ENCODE measurements at regions not wholly inside any gene's neighbourhood (a gene's known extent, or its start where the extent isn't known, plus 50 kb on each side); places are given as distances from the start of the nearest gene placed in this dataset.

DNA sequence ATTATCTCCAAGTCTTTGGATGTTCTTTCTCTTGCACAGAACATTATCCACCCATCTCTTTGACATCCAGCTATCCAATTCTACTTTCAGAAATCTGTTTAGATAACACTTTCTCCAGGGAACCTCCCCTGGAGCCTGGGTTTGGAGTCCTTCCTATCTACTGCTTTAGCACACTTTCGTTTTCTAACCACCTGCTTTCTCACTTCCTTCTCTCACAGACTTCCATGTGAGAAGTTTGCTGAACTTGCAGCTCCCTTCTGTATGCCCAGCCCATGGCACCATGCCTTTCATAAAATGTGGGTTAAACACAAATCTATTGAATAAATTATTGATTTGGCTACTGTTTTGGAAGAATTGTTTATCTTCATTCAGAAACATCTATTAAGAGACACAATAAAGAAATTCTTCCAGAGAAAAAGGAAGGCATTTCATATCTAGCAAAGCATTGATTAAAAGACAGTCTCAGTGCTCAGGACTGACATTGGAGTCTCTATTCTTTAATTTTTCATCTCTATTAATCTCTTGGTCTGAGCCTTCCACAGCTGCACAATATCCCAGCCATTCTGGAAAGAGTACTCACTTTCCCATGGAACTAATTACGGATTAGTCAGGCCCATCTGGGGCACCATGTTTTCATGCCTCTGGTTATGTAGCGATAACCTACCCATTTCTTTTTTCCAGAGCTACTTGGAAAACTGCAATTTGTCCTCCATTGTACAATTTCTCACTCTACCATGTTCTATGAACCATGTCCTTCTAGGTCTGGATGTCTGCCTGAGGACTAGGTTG, 1077.3 kb downstream of the SORCS3 start:
- FAIRE-seq = no peak
- DNase-seq (ENCODE audit: insufficient read length, low spot score) = no peak
- TF ChIP-seq POLR2A (IDR thresholded peaks at IDR 0.05; ENCODE audit: low read depth, low read length) = no peak

DNA sequence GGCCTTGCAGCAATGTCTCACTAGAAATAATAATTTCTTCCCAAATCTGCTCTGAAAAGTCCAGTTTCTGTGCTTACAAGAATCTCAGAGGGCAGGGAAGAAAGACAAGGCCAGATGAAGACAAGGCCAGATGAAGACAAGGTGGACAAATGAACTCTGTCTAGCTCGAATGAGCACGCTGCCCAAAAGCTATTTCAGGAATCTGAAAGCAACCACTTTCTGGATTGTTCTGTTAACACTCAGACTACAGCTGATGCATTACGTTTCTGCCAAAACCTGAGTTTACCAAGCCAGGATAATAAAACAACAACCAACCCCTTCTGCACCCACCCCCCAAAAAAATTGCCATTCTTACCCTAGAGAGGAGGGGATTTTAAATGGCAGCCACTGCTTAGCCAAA, 1073.6 kb downstream of the SORCS3 start:
- TF ChIP-seq POLR2A (IDR thresholded peaks at IDR 0.05; ENCODE audit: low read depth, low read length) = no peak
- FAIRE-seq (no peak), DNase-seq (ENCODE audit: insufficient read length, low spot score) (no peak)

DNA sequence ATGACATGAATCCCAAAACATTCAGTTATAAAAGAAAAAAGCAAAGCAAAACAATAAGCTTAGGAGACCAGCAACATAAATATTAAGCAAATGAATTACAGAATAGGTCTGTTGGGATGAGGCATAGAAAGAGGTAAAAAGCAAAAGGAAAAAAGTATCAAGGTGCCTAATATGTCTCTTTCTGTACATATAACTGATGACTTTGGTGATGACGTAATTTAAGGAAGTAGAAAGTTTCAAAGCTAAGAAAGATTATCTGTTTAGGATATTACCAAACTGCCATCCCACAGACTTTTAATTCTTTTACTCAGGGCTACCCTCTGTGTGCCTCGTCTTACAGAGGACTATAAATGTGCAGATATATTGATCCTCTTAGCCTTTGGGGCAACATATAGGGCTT, 1066.5 kb downstream of the SORCS3 start:
- FAIRE-seq (no peak), DNase-seq (ENCODE audit: insufficient read length, low spot score) (no peak)
- no peak for TF ChIP-seq POLR2A (IDR thresholded peaks at IDR 0.05; ENCODE audit: low read depth, low read length)

DNA sequence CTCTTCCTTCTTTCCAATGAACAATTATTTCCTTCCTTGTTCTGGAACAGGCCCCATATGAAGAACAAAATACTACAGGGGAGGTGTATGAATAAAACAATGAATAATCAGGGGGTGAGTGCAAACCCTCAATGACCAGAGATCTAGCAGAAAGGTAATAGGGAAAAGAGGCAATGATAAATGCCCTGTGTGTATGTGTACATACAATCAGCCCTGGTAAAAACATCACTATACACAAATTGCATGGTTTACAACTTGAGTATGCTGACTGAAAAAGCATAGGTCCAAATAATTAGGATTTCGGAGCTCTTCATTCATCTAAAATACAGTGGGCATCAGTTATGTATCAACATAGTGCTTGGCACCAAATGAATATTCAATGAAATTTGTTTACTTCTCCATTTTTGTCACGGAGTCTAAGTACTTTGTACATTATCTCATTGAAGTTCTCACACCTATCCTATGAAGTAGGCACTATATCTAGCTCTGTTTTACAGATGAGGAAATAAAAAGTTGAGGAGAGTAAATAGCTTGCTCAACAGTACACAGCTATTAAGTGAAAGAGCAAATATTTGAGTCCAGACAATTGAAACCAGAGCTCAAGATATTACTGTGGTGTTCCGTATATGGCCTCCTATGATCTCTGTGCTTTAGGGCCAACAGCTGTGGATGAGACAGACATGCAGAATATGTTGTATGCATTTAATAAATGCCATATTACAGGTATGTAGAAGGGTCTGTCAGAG, 1065.4 kb downstream of the SORCS3 start:
- FAIRE-seq (no peak), DNase-seq (ENCODE audit: insufficient read length, low spot score) (no peak)
- no peak for TF ChIP-seq POLR2A (IDR thresholded peaks at IDR 0.05; ENCODE audit: low read depth, low read length)

DNA sequence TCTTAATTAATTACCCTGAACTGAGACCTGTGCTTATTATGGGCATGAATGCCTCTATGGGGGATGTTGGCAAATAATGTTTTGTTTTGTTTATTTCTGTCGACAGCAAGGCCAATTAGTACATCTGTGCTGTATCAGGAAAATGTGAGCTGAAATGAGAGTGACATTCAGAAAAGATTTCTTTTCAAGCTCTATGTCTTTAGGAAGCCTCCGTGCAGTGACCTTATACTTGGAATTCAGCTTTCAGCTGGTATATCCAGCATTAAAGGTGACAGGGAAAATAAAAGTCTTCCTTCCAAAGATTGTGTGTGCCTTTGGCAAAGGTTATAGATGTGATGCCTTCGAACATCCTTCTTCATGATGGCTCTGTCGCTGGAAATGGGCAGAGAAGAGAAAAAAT, 1061.1 kb downstream of the SORCS3 start:
- DNase-seq (ENCODE audit: insufficient read length, low spot score) (no peak), FAIRE-seq (no peak)
- no peak for TF ChIP-seq POLR2A (IDR thresholded peaks at IDR 0.05; ENCODE audit: low read depth, low read length)

DNA sequence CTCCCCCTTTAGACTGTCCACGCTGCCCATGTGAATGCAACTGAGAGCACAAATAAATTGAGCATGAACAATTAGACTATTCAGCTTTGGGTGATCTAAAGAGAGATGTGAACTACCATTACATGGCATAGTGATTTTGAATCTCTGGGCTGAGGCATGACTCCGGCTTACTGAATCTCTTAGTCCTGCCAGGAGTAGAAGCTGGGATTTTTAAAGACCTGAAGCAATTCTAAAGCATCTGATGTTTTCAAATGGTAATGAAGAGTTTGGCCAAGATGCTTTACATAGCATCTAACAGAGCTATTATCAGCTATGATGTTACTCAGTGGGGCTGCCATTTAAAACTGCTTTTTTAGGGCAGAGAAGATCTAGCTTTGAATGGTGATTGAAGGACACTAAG, 1059.1 kb downstream of the SORCS3 start:
- no peak for DNase-seq (ENCODE audit: insufficient read length, low spot score)
- no peak for TF ChIP-seq POLR2A (IDR thresholded peaks at IDR 0.05; ENCODE audit: low read depth, low read length)
- FAIRE-seq = no peak

DNA sequence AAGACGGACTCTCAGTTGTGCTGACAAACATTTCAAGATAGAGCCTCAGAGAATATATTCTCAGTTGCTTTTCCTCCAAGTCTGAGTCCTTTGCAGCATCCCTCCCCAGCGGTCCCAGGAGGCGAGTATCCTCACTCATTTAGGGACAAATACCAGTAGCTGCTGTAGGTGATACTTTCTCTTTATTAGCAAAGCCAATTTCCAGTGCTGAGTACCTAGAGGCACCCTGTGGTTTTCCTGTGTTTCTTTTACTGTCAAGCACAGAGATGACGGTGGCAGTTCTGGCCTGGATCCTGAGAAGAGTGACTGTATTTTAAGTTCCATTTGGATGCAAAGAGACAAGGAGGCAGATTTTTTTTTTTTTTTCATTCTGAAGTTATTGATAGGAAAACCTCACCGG, 1058.4 kb downstream of the SORCS3 start:
- no peak for TF ChIP-seq POLR2A (IDR thresholded peaks at IDR 0.05; ENCODE audit: low read depth, low read length)
- no peak for FAIRE-seq

DNA sequence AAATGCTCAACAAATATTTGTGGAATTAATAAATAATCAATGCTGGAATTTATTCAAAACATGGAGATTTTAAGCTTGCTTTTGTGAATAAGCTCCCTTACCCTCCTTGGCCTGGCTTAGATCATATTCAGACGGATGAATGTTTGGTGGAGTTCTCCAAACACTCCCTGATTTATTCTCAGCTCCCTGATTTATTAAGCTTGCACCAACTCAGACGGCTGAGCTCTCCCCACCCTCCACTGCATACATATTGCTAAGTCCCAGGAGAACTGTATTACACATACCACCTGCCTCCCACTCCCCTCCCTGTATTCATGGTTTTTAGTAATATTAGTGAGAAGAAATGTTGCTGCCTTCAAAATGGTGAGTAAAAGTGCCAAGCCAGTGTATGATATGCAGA, 1057.5 kb downstream of the SORCS3 start:
- FAIRE-seq = no peak
- TF ChIP-seq POLR2A (IDR thresholded peaks at IDR 0.05; ENCODE audit: low read depth, low read length) = no peak

More for the DNA sequence above, 1058.4 kb downstream of the SORCS3 start:
- no peak for DNase-seq (ENCODE audit: insufficient read length, low spot score)

DNA sequence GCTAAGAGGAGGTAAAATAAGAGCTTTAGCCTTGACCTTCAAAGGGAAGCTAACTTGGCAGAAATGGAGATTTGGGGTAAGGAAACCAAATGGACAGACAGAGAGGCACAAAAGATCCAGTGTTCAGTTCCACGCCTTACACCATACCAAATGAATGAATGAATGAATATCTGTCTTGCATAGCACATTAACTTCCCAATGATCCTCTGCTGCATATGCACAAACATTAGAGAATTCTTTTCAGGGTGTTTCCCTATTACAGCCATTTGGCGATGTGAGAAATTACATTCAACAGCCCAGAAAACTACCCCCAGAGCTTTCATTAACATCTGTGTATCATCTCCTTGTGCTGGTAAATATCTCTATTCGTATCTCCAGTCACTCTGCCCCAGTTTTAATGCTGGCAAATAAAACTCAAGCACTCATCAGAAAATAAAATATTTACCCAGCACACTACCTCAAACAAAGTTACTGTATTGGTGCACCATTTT, 1056.2 kb downstream of the SORCS3 start:
- no peak for TF ChIP-seq POLR2A (IDR thresholded peaks at IDR 0.05; ENCODE audit: low read depth, low read length)
- no peak for FAIRE-seq
- no peak for DNase-seq (ENCODE audit: insufficient read length, low spot score)

More for the DNA sequence above, 1057.5 kb downstream of the SORCS3 start:
- DNase-seq (ENCODE audit: insufficient read length, low spot score) = no peak

DNA sequence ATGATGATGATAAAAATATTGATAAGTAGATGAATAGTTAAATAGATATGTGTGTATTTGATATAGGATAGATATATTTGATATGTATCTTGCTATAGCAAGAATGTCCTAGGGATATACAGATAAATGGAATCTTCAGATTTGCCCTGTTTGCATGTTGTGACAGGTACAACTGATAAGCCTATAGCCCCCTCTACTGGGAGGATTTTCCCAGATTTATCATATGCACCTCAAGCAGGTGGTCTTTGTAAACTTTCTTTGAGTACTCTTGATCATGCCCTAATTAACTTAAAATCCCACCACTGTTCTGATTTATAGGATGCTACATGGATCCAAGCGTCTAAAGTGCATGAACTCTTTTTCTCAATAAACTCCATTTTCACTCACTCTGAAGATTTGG, 1050.7 kb downstream of the SORCS3 start:
- FAIRE-seq (no peak), DNase-seq (ENCODE audit: insufficient read length, low spot score) (no peak)
- no peak for TF ChIP-seq POLR2A (IDR thresholded peaks at IDR 0.05; ENCODE audit: low read depth, low read length)

DNA sequence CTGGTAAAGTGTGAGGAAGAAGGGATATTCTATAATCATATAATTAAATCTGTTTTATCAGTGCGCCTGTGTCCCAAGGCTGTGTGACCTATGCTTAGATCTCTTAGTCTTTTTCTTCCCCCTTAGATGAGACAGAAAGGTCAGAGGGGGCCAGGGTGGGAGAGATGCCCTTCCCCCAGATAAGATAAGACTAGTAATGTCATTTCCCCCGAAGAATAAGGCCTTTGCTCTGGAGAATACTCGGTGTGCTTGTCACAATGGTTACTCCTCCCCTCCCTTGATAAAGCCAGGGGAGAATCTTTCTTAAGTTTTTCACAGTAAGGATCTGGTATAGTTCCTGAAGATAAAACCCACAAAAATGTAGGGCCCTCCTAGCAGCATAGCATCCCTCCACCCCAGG, 1041.8 kb downstream of the SORCS3 start:
- DNase-seq (ENCODE audit: insufficient read length, low spot score) = no peak

DNA sequence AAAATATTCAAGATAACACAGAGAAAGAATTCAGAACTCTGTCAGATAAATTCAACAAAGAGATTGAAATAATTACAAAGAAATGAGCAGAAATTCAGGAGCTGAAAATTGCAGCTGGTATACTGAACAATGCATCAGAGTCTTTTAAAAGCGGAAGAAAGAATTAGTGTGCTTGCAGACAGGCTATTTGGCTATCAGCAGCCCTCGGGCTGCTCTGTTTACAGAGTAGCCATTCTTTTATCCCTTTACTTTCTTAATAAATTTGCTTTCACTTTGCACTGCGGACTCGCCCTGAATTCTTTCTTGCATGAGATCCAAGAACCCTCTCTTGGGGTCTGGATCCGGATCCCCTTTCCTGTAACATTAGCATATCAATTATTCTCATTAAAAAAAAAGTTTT, 1040.0 kb downstream of the SORCS3 start:
- no peak for TF ChIP-seq POLR2A (IDR thresholded peaks at IDR 0.05; ENCODE audit: low read depth, low read length)
- DNase-seq (ENCODE audit: insufficient read length, low spot score) = no peak
- no peak for FAIRE-seq

More for the DNA sequence above, 1041.8 kb downstream of the SORCS3 start:
- no peak for TF ChIP-seq POLR2A (IDR thresholded peaks at IDR 0.05; ENCODE audit: low read depth, low read length)
- FAIRE-seq = no peak

DNA sequence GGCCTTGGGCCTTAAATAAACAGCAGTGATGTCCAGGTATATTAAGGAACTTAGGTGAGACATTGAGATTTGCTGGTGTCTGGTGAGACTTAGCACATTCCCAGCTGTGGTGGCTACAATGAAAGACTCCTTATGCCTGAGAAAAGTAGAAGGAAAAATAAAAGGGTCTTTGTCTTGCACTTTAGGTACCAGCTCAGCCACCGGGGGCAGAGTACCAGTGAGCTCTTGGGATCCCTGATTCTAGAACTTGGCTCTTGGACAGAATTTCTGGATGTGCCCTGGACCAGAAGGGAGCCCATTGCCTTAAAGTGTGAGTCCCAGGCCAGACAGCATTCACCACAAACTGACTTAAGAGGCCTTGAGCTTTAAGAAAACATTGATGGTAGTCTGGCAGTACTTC, 1038.7 kb downstream of the SORCS3 start:
- DNase-seq (ENCODE audit: insufficient read length, low spot score) = no peak

DNA sequence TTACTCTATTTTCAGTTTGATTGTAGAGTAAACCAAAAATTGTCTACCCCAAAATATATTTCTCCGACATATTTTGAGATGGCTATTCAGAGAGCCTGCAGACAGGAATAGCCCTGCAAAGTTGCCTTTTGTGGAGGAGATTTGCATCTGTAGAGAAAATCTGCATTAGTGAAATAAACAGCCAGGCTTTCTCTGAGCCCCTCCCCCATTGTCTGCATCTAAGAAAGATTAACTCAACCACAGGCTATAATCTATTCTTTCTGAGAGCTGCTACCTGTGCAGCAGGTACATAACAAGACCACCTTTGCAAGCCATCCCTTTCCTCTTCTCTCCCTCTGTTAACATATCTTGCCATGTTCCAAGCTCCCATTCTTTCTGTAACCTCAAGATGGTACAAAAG, 1034.2 kb downstream of the SORCS3 start:
- FAIRE-seq (no peak), DNase-seq (ENCODE audit: insufficient read length, low spot score) (no peak)
- no peak for TF ChIP-seq POLR2A (IDR thresholded peaks at IDR 0.05; ENCODE audit: low read depth, low read length)

More for the DNA sequence above, 1038.7 kb downstream of the SORCS3 start:
- TF ChIP-seq POLR2A (IDR thresholded peaks at IDR 0.05; ENCODE audit: low read depth, low read length) = no peak
- no peak for FAIRE-seq

DNA sequence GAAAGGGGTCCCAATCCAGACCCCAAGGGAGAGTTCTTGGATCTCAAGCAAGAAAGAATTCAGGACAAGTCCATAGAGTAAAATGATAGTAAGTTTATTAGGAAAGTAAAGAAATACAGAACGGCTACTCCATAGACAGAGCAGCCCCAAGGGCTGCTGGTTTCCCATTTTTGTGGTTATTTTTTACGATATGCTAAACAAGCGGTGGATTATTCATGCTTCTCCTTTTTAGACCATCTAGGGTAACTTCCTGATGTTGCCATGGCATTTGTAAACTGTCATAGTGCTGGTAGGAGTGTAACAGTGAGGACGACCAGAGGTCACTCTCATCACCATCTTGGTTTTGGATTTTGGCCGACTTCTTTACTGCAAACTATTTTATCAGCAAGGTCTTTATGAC, 1033.4 kb downstream of the SORCS3 start:
- DNase-seq (ENCODE audit: insufficient read length, low spot score) (no peak), FAIRE-seq (no peak)
- no peak for TF ChIP-seq POLR2A (IDR thresholded peaks at IDR 0.05; ENCODE audit: low read depth, low read length)

All from H54 (cell line).